Tibial artery (tissue), 4 donors: ENCODE measurements at regions not wholly inside any gene's neighbourhood (a gene's known extent, or its start where the extent isn't known, plus 50 kb on each side); places are given as distances from the start of the nearest gene placed in this dataset.

Source experiments
- DNase-seq, 2 donors: peaks; one replicate each; pipeline ENCODE4 v3.0.0-alpha.2; 2019
- H3K27ac ChIP-seq, 2 donors: fragments of 200-600 bp; sonication (generic) in 1 of 2; 1 replicate in 1 of 2; 2 replicates in 1 of 2; pipeline ENCODE4 v1.5.1; 2018 to 2019; ENCODE audit warnings: mild to moderate bottlenecking in 1 of 2
- H3K27me3 ChIP-seq, 2 donors: fragments of 200-600 bp; sonication (generic) in 1 of 2; one replicate each; pipeline versions ENCODE4 v1.5.1 to v1.6.0; 2016 to 2019
- H3K36me3 ChIP-seq, 3 donors: fragments of 200-600 bp; sonication (generic) in 2 of 3; one replicate each; pipeline ENCODE4 v1.5.1; 2016 to 2019; ENCODE audit warnings: mild to moderate bottlenecking in 2 of 3
- H3K4me1 ChIP-seq, 4 donors: fragments of 200-600 bp; sonication (generic) in 2 of 4; 1 replicate in 3 of 4; 2 replicates in 1 of 4; pipeline ENCODE4 v1.5.1; 2016 to 2019
- H3K4me3 ChIP-seq, 2 donors: fragments of 200-600 bp; sonication (generic) in 1 of 2; 1 replicate in 1 of 2; 2 replicates in 1 of 2; pipeline ENCODE4 v1.5.1; 2018 to 2019; ENCODE audit warnings: mild to moderate bottlenecking in 2 of 2
- H3K9me3 ChIP-seq, 3 donors: fragments of 200-600 bp; sonication (generic) in 1 of 3; one replicate each; pipeline ENCODE4 v1.5.1; 2016 to 2019
- intact Hi-C: fragments of 100-400 bp; cut with DNase I; formaldehyde crosslinking; loops from one replicate; pipeline ENCODE4 v1.15.0; 2023; ENCODE audit warnings: low total_unique reads
- TF ChIP-seq, protein P1 (sequence below), 2 experiments: fragments of 200-600 bp in 1 of 2; fragments of 450-650 bp in 1 of 2; IDR thresholded peaks; one replicate each; pipeline ENCODE4 v1.5.1; 2017 to 2019; ENCODE audit warnings: antibody characterized with exemption in 2 of 2, mild to moderate bottlenecking in 1 of 2, moderate library complexity in 1 of 2

DNA sequence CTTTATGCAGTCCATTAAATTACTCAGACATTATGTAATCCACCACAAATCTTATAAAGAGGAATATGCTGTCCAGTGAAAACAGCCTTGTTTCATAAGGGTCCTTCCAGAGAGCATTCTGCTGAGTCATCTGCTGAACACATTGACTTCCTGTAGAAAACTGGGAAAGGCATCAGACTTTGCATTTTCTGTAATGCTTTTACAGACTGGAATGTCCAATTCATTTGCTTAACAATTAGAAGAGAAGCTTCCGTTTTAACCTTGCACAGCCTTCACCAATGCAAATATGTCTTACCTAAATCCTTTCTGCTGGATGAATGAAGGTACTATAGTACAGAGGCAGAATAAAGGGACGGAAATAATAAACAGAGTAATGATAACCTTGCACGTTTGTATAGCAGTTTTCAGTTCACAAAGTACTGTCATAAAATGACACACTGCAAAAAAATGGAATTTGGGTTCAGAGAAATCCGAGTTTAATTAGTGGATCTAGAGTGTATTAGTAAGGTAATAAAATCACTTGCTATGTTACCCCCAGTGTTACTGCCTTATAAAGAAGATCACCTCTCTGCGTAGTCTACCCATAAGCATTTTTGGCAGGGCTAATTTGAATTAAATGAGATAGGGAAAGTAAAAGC is 301.5 kb downstream of the PYDC2 start:
- no peaks in the 10 kb centered on the region for H3K36me3 ChIP-seq
- H3K4me1 ChIP-seq: no peaks in the 10 kb centered on the region
- H3K27me3 ChIP-seq: no peaks in the 10 kb centered on the region
- TF ChIP-seq, protein P1, sequence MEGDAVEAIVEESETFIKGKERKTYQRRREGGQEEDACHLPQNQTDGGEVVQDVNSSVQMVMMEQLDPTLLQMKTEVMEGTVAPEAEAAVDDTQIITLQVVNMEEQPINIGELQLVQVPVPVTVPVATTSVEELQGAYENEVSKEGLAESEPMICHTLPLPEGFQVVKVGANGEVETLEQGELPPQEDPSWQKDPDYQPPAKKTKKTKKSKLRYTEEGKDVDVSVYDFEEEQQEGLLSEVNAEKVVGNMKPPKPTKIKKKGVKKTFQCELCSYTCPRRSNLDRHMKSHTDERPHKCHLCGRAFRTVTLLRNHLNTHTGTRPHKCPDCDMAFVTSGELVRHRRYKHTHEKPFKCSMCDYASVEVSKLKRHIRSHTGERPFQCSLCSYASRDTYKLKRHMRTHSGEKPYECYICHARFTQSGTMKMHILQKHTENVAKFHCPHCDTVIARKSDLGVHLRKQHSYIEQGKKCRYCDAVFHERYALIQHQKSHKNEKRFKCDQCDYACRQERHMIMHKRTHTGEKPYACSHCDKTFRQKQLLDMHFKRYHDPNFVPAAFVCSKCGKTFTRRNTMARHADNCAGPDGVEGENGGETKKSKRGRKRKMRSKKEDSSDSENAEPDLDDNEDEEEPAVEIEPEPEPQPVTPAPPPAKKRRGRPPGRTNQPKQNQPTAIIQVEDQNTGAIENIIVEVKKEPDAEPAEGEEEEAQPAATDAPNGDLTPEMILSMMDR (IDR thresholded peaks at IDR 0.05): no peak
- intact Hi-C loops: no loop called here
- no peak overlapping the region for H3K4me3 ChIP-seq
- no peak overlapping the region for H3K27ac ChIP-seq
- H3K9me3 ChIP-seq: no peaks in the 10 kb centered on the region
- no peak for DNase-seq

DNA sequence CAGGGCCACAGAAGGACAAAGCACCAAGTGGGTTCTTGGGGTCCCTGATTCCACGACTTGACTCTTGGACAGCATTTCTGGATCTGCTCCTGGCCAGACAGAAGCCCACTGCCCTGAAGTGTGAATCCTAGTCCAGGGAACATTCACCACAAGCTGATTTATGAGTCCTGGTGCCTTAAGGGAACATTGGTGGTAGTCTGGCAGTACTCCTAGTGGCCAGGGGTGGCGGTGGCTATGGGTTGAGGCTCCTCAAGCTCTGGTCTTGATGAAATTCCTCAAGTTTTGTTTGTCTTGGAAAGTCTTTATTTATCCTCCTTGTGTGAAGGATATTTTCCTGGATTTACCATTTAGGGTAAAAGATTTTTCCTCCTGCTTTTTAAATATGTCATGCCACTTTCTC is 307.5 kb downstream of the PYDC2 start:
- Histone ChIP-seq H3K9me3 (peaks cover 0 to 5% (median 0%) of the 10 kb centered on the region in 3 donors), H3K27ac (no peak overlapping the region), H3K4me1 (no peaks in the 10 kb centered on the region), H3K4me3 (no peak overlapping the region), H3K36me3 (no peaks in the 10 kb centered on the region), H3K27me3 (no peaks in the 10 kb centered on the region)
- TF ChIP-seq, protein P1 (IDR thresholded peaks at IDR 0.05): no peak
- intact Hi-C loops: no loop called here
- no peak for DNase-seq

DNA sequence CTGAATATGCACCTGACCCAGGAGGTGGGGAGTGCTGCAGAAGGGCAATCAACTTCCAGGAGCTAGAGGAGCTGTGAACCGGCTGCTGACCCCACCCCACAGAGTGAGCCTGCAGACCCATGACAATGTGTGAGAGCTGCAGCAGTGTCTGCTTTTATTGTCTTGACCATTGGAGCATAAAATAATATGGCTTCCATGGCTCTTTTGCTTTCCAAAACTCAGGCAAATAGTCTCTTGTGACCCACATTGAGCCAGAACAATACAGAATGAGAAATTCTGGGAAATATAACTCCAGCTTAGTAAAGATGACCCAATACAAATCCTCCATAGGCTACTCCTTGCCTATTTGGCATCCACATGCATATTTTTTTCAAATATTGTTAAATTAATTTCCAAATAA is 309.6 kb downstream of the PYDC2 start:
- no peak for DNase-seq
- Histone ChIP-seq H3K4me1 (no peaks in the 10 kb centered on the region), H3K36me3 (no peaks in the 10 kb centered on the region), H3K9me3 (peaks cover 0 to 5% (median 0%) of the 10 kb centered on the region in 3 donors), H3K27me3 (no peaks in the 10 kb centered on the region), H3K4me3 (no peak overlapping the region), H3K27ac (no peak overlapping the region)
- intact Hi-C loops: no loop called here
- TF ChIP-seq, protein P1 (IDR thresholded peaks at IDR 0.05): no peak

DNA sequence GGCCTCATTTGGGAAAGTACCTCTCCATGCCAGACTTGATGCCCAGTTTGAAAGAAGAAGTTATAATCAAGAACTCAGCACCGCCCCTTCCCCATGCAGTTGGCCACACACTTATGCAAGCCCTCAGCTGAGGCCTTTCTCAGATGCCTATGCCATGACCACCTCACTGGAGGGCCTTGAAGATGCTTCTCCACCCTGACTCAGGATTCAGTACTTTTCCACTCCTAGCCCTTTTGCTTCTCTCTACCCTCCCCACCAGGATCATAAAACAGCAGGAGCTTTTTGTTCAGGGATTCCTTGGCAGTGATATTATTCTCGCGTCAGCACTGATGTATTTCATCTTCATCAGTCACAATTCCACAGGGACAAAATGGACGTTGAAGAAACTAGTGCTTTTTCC is 313.5 kb downstream of the PYDC2 start:
- no peak overlapping the region for H3K4me3 ChIP-seq
- intact Hi-C loops: no loop called here

DNA sequence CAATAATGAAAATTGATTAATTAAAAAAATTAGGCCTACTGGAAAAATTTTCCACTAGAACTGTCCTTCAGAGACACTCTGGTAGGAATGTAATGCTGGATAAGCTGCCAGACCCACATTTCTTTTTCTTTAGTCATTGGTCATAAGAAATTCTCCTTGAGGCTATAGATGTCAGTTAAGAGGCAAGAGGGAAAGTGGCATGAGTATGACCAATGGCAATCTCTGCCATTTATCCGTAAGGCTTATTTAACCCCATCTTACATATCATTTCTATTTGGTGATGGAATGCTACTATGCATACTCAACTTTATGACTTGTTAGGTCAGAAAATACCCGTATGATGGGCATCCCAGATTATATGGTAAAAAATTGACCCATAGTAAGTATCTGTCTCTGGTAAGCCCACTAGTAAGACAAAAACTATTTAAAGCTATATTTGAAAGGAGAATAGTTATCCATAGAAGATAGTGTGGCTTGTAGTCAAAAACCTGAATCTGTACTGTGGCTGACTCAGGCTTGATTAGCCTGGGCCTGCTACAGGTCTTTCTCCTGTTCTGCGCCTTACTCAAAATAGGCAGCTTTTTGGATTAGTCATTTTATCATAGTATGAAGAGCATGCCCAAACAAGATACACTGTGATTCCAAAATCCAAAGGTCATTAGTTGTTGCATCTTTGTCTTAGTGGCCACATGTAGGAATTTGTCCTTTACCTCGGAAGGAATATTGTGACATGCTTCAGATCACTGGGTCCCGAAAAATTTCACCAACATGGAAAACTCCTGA is 314.7 kb downstream of the PYDC2 start:
- Histone ChIP-seq H3K27me3 (no peaks in the 10 kb centered on the region), H3K27ac (no peak overlapping the region), H3K36me3 (no peaks in the 10 kb centered on the region), H3K4me3 (no peak overlapping the region), H3K4me1 (no peaks in the 10 kb centered on the region), H3K9me3 (no peaks in the 10 kb centered on the region)
- TF ChIP-seq, protein P1 (IDR thresholded peaks at IDR 0.05): no peak
- intact Hi-C loops: no loop called here
- DNase-seq: no peak

More for the DNA sequence above, 313.5 kb downstream of the PYDC2 start:
- Histone ChIP-seq H3K27ac (no peak overlapping the region), H3K4me1 (no peaks in the 10 kb centered on the region), H3K9me3 (no peaks in the 10 kb centered on the region), H3K36me3 (no peaks in the 10 kb centered on the region), H3K27me3 (no peaks in the 10 kb centered on the region)
- TF ChIP-seq, protein P1 (IDR thresholded peaks at IDR 0.05): no peak
- DNase-seq: no peak
